ENCODE measurements at regions not wholly inside any gene's neighbourhood (a gene's known extent, or its start where the extent isn't known, plus 50 kb on each side); places are given as distances from the start of the nearest gene placed in this dataset.
"Not testable (repeated sequence)": the region's sequence is repeated elsewhere in the genome, so short reads cannot be mapped to it uniquely, and the experiment has no call there.

GRCh38 chr3:24687671-24688070 is 193.0 kb upstream of the THRB start:
- DNase-seq (no peak), ATAC-seq (no peak)
- Histone ChIP-seq H3K4me3 (no peak overlapping the region), H3K4me1 (ENCODE audit: low read depth) (no peaks in the 10 kb centered on the region), H3K9me3 (no peaks in the 10 kb centered on the region), H3K36me3 (ENCODE audit: low read depth) (no peaks in the 10 kb centered on the region)
- no peak for TF ChIP-seq CTCF (IDR thresholded peaks at IDR 0.05)
- intact Hi-C loops (cut with DNase I, micrococcal nuclease): loop anchor here in 1 of 2 donors (10.0 kb wide), 1 partner anchor 683 kb away; no protein-coding TSS in a partner anchor

GRCh38 chr3:24688446-24689148 is 193.9 kb upstream of the THRB start:
- intact Hi-C loops (cut with DNase I, micrococcal nuclease): loop anchor here in 1 of 2 donors (10.0 kb wide), 1 partner anchor 684 kb away; no protein-coding TSS in a partner anchor
- Histone ChIP-seq H3K4me3 (no peak overlapping the region), H3K4me1 (ENCODE audit: low read depth) (no peaks in the 10 kb centered on the region), H3K36me3 (ENCODE audit: low read depth) (no peaks in the 10 kb centered on the region), H3K9me3 (no peaks in the 10 kb centered on the region)
- TF ChIP-seq CTCF (IDR thresholded peaks at IDR 0.05): no peak
- ATAC-seq (no peak), DNase-seq (no peak)

- no peaks in the 10 kb centered on the region for H3K4me1 ChIP-seq (ENCODE audit: low read depth)
- H3K4me3 ChIP-seq: no peak overlapping the region
- ATAC-seq (no peak), DNase-seq (no peak)
- TF ChIP-seq CTCF (IDR thresholded peaks at IDR 0.05): no peak
- H3K9me3 ChIP-seq: no peaks in the 10 kb centered on the region
- H3K36me3 ChIP-seq (ENCODE audit: low read depth): no peaks in the 10 kb centered on the region
- intact Hi-C loops (cut with DNase I, micrococcal nuclease): loop anchor here in 1 of 2 donors (10.0 kb wide), 1 partner anchor 685 kb away; no protein-coding TSS in a partner anchor
Measured at GRCh38 chr3:24689353-24689752, 194.7 kb upstream of the THRB start.

- Histone ChIP-seq H3K9me3 (no peaks in the 10 kb centered on the region), H3K4me1 (ENCODE audit: low read depth) (no peaks in the 10 kb centered on the region), H3K36me3 (ENCODE audit: low read depth) (no peaks in the 10 kb centered on the region), H3K4me3 (no peak overlapping the region)
- TF ChIP-seq CTCF (IDR thresholded peaks at IDR 0.05): no peak
- DNase-seq: no peak
- intact Hi-C loops (cut with DNase I, micrococcal nuclease): no loop called here
- ATAC-seq: no peak
Measured at GRCh38 chr3:24690777-24691176, 196.1 kb upstream of the THRB start.

- H3K36me3 ChIP-seq (ENCODE audit: low read depth); DNase-seq; intact Hi-C loops (cut with DNase I, micrococcal nuclease); H3K9me3 ChIP-seq; H3K4me3 ChIP-seq; ATAC-seq; H3K4me1 ChIP-seq (ENCODE audit: low read depth): not testable (repeated sequence)
Measured at GRCh38 chr3:24699078-24699477, 204.4 kb upstream of the THRB start.

- H3K9me3 ChIP-seq: no peaks in the 10 kb centered on the region
- intact Hi-C loops (cut with DNase I, micrococcal nuclease): no loop called here
- no peak overlapping the region for H3K4me3 ChIP-seq
- no peaks in the 10 kb centered on the region for H3K4me1 ChIP-seq (ENCODE audit: low read depth)
- no peak for TF ChIP-seq CTCF (IDR thresholded peaks at IDR 0.05)
- DNase-seq: no peak
- no peak for ATAC-seq
- H3K36me3 ChIP-seq (ENCODE audit: low read depth): no peaks in the 10 kb centered on the region
Measured at GRCh38 chr3:24704496-24704895, 209.8 kb upstream of the THRB start.

Data from mucosa of descending colon (tissue), 3 donors.